ENCODE measurements at regions not wholly inside any gene's neighbourhood (a gene's known extent, or its start where the extent isn't known, plus 50 kb on each side); places are given as distances from the start of the nearest gene placed in this dataset.

DNA sequence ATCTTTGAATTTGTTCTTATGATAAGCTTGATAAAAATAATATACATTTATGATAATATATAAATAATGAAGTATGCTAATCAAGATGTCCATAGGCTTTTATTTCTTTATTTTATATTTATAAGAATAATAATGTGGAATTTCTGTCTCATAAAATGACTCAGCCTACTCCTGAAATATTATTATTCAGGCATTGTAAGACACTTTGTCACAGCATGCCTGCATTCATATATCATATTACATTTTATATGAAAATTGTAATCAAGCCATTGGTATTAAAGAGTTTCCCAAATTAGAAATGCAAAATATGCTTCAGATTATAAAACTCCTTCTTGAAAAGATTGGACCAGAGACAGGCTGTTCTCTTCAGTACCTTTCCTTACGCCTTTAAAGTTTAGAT lies 1303.7 kb upstream of the CADM2 start:
- TF ChIP-seq, protein P1, sequence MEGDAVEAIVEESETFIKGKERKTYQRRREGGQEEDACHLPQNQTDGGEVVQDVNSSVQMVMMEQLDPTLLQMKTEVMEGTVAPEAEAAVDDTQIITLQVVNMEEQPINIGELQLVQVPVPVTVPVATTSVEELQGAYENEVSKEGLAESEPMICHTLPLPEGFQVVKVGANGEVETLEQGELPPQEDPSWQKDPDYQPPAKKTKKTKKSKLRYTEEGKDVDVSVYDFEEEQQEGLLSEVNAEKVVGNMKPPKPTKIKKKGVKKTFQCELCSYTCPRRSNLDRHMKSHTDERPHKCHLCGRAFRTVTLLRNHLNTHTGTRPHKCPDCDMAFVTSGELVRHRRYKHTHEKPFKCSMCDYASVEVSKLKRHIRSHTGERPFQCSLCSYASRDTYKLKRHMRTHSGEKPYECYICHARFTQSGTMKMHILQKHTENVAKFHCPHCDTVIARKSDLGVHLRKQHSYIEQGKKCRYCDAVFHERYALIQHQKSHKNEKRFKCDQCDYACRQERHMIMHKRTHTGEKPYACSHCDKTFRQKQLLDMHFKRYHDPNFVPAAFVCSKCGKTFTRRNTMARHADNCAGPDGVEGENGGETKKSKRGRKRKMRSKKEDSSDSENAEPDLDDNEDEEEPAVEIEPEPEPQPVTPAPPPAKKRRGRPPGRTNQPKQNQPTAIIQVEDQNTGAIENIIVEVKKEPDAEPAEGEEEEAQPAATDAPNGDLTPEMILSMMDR (IDR thresholded peaks at IDR 0.05): no peak
- no peak for TF ChIP-seq POLR2A (IDR thresholded peaks at IDR 0.05)
- TF ChIP-seq POLR2AphosphoS5 (IDR thresholded peaks at IDR 0.05): no peak

Data from breast epithelium (tissue), 3 donors.